Natural killer cell (primary cell): ENCODE measurements at regions not wholly inside any gene's neighbourhood (a gene's known extent, or its start where the extent isn't known, plus 50 kb on each side); places are given as distances from the start of the nearest gene placed in this dataset.

Experiments used
- ATAC-seq, 3 donors: fragments of 150-1000 bp in 2 of 3; fragments of 200-7000 bp in 1 of 3; cut with Tn5 transposase; 1 replicate in 1 of 3; 2 replicates in 2 of 3; pipeline ENCODE4 v1.10.0; 2021; ENCODE audit warnings: mild to moderate bottlenecking in 2 of 3, moderate library complexity in 2 of 3
- DNase-seq, 2 donors: peaks; one replicate each; pipeline versions ENCODE4 v3.0.0 to v3.0.0-alpha.2; 2013 to 2021; ENCODE audit warnings: mixed read lengths in 1 of 2
- H3K27ac ChIP-seq: one replicate; pipeline ENCODE4 v1.5.1; 2013; ENCODE audit warnings: mild to moderate bottlenecking, low read length
- H3K27me3 ChIP-seq: one replicate; pipeline ENCODE4 v1.6.1; 2013; ENCODE audit warnings: low read length; ENCODE audit not compliant: control insufficient read depth, insufficient read depth
- H3K36me3 ChIP-seq: one replicate; pipeline ENCODE4 v1.6.1; 2013; ENCODE audit warnings: low read length; ENCODE audit not compliant: control insufficient read depth, insufficient read depth
- H3K4me1 ChIP-seq: one replicate; pipeline ENCODE4 v1.6.1; 2013; ENCODE audit warnings: low read length; ENCODE audit not compliant: control insufficient read depth, insufficient read depth
- H3K4me3 ChIP-seq: one replicate; pipeline ENCODE4 v1.5.1; 2013; ENCODE audit warnings: low read length
- H3K9me3 ChIP-seq: one replicate; pipeline ENCODE4 v1.6.1; 2013; ENCODE audit warnings: low read length; ENCODE audit not compliant: control insufficient read depth, insufficient read depth
- H3K27ac Mint-ChIP-seq, 2 donors: one replicate each; pipeline ENCODE4 v1.8.0; 2022; ENCODE audit warnings: mild to moderate bottlenecking in 2 of 2, mixed read lengths in 2 of 2, moderate library complexity in 1 of 2
- H3K27me3 Mint-ChIP-seq, 2 donors: one replicate each; pipeline ENCODE4 v1.8.0; 2022; ENCODE audit warnings: low read depth in 2 of 2, mixed read lengths in 2 of 2
- H3K36me3 Mint-ChIP-seq: one replicate; pipeline ENCODE4 v1.8.0; 2022; ENCODE audit warnings: mixed read lengths
- H3K4me1 Mint-ChIP-seq, 2 donors: one replicate each; pipeline ENCODE4 v1.8.0; 2022; ENCODE audit warnings: mixed read lengths in 2 of 2
- H3K4me3 Mint-ChIP-seq: one replicate; pipeline ENCODE4 v1.8.0; 2022; ENCODE audit warnings: mild to moderate bottlenecking, moderate library complexity, mixed read lengths
- H3K9me3 Mint-ChIP-seq, 2 donors: one replicate each; pipeline ENCODE4 v1.8.0; 2022; ENCODE audit warnings: mixed read lengths in 2 of 2
- WGBS: methylation state at CpG from one replicate; pipeline ENCODE4 v1.1.7; 2013; ENCODE audit warnings: missing lambda C conversion rate; ENCODE audit not compliant: insufficient coverage; 5-methylcytosine and 5-hydroxymethylcytosine counted together
- intact Hi-C: fragments of 100-400 bp; cut with micrococcal nuclease; formaldehyde crosslinking; loops from one replicate; pipeline ENCODE4 v1.14.2; 2022
- TF ChIP-seq, protein P1 (sequence below): fragments of 200-600 bp; IDR thresholded peaks from one replicate; pipeline ENCODE4 v1.8.0; 2022; ENCODE audit warnings: antibody characterized with exemption

DNA sequence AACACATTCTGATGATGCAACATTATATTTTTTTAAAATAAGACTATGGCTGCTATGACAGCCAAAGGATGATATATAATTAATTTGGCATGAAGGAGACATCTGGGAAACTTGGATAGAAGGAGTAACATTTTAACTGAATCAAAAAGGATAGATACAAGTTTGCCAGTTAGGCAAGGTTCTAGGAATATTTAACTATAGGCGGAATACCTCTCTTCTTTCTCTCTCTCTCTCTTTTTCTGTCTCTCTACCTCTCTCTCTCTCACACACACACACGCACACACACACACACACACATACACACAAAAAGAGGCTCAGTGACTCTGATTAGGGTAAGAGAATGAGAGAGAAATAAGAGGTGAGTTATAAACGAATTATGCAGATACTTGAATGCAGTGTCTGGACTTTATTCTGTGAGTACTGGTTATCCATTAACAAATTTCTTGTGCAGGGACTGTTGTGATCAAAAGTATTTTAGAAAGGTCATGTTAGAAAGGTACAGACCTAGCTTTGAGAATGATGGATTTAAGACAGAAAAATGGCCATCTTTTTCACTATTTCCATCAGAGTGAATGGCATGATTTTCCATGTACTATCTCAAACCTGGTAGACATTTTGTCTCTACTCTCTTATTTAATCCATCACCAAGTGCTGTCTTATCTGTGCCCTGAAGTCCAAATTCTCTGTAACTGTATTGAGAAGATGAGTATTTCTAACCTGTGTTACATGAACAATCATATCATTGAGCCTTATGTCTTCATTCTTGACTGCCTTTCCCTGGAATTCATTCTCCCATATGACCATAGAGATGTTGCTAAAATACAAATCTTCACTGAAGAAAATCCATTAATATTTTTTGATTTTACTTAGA lies 1106.9 kb upstream of the ADGRL4 start:
- Mint-ChIP-seq H3K27me3 (no peaks in the 10 kb centered on the region), H3K4me1 (no peaks in the 10 kb centered on the region), H3K36me3 (no peaks in the 10 kb centered on the region), H3K27ac (no peak overlapping the region), H3K9me3 (peaks cover 9 to 28% of the 10 kb centered on the region in 2 donors), H3K4me3 (no peak overlapping the region)
- Histone ChIP-seq H3K27me3 (no peaks in the 10 kb centered on the region), H3K4me3 (no peak overlapping the region), H3K36me3 (no peaks in the 10 kb centered on the region), H3K27ac (no peak overlapping the region), H3K4me1 (no peaks in the 10 kb centered on the region), H3K9me3 (peaks cover 10% of the 10 kb centered on the region)
- intact Hi-C loops, result no loop called here
- ATAC-seq (no peak), DNase-seq (no peak)
- 90% methylated on average over 1 of the region's 3 CpGs for WGBS
- TF ChIP-seq, protein P1, sequence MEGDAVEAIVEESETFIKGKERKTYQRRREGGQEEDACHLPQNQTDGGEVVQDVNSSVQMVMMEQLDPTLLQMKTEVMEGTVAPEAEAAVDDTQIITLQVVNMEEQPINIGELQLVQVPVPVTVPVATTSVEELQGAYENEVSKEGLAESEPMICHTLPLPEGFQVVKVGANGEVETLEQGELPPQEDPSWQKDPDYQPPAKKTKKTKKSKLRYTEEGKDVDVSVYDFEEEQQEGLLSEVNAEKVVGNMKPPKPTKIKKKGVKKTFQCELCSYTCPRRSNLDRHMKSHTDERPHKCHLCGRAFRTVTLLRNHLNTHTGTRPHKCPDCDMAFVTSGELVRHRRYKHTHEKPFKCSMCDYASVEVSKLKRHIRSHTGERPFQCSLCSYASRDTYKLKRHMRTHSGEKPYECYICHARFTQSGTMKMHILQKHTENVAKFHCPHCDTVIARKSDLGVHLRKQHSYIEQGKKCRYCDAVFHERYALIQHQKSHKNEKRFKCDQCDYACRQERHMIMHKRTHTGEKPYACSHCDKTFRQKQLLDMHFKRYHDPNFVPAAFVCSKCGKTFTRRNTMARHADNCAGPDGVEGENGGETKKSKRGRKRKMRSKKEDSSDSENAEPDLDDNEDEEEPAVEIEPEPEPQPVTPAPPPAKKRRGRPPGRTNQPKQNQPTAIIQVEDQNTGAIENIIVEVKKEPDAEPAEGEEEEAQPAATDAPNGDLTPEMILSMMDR, result no peak

DNA sequence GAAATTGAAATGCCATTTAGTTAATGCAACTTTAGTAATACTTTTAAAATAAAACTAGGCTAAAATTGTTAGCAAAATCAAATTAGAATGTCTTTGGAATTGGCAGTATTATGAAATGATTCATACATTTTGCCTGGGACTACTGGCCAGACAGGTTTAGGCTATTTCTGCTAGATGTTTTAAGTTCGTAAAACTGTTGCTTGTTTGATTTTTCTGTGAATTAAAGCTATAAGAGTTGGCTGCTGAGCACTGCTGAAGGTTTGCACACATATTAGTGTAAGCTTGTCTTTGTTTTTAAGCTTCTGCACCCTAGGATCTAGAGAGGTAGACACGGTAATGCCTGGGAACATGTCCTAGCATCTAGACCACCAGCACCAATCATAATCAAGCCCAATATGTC lies 1094.6 kb upstream of the ADGRL4 start:
- DNase-seq, result no peak
- H3K27me3 Mint-ChIP-seq, result no peaks in the 10 kb centered on the region
- no peak for ATAC-seq
- TF ChIP-seq, protein P1, result no peak
- H3K36me3 Mint-ChIP-seq, result peaks cover 20% of the 10 kb centered on the region
- H3K4me3 Mint-ChIP-seq, result no peak overlapping the region
- Histone ChIP-seq H3K9me3 (peaks cover 10% of the 10 kb centered on the region), H3K27ac (no peak overlapping the region), H3K27me3 (no peaks in the 10 kb centered on the region), H3K4me3 (no peak overlapping the region), H3K4me1 (no peaks in the 10 kb centered on the region), H3K36me3 (no peaks in the 10 kb centered on the region)
- H3K4me1 Mint-ChIP-seq, result no peaks in the 10 kb centered on the region
- intact Hi-C loops, result no loop called here
- H3K9me3 Mint-ChIP-seq, result peaks cover 18 to 37% of the 10 kb centered on the region in 2 donors
- WGBS, result 74% methylated on average over 2 of the region's 2 CpGs
- no peak overlapping the region for H3K27ac Mint-ChIP-seq

DNA sequence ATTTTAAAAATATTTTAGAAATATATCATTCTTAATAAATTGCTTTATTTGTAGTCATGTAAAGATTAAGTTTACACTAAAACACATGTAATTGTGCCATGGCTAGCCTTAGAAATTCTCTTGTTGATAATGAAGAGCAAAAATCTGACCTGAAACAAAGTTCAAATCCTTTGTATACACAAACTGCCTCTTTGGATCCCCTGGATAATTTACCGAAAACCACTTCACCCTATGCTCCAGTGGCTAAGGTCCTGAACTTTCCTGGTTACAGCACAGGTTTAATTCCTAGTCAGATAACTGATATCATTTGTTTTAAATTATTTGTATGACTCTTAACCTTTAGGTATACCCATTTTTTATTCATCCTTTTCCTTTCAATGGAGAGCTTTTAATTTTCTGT lies 1093.2 kb upstream of the ADGRL4 start:
- Histone ChIP-seq H3K4me3 (no peak overlapping the region), H3K27me3 (no peaks in the 10 kb centered on the region), H3K36me3 (no peaks in the 10 kb centered on the region), H3K9me3 (peaks cover 10% of the 10 kb centered on the region), H3K4me1 (no peaks in the 10 kb centered on the region), H3K27ac (no peak overlapping the region)
- intact Hi-C loops, result no loop called here
- H3K4me1 Mint-ChIP-seq, result no peaks in the 10 kb centered on the region
- WGBS, result 71% methylated on average over 1 of the region's 1 CpG
- H3K27ac Mint-ChIP-seq, result no peak overlapping the region
- TF ChIP-seq, protein P1, result no peak
- no peaks in the 10 kb centered on the region for H3K27me3 Mint-ChIP-seq
- H3K4me3 Mint-ChIP-seq, result no peak overlapping the region
- peaks cover 17 to 35% of the 10 kb centered on the region in 2 donors for H3K9me3 Mint-ChIP-seq
- DNase-seq (no peak), ATAC-seq (no peak)
- peaks cover 20% of the 10 kb centered on the region for H3K36me3 Mint-ChIP-seq

DNA sequence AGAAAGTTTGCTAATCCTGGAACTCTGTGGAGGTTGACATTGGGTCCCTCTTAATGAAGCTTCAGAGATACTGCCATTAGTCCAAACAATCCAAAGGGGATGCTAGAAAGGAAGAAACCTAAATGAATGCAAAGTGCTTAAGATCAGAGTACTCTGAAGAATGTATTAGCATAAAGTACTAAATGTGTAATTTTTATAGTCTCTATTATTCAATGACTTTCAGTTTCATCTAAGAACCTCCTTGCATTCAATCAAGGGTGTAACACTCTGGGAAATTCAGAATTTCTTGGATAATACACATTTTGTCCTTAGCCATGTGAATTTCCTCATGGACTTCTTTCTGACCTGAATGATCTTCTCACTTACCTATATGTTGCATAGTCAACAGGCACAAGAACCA lies 1078.5 kb upstream of the ADGRL4 start:
- DNase-seq, result no peak
- intact Hi-C loops, result no loop called here
- no peak overlapping the region for H3K27ac ChIP-seq
- no peaks in the 10 kb centered on the region for H3K27me3 ChIP-seq
- no peaks in the 10 kb centered on the region for H3K36me3 ChIP-seq
- H3K4me3 Mint-ChIP-seq, result no peak overlapping the region
- TF ChIP-seq, protein P1, result no peak
- no peak overlapping the region for H3K27ac Mint-ChIP-seq
- H3K27me3 Mint-ChIP-seq, result no peaks in the 10 kb centered on the region
- no peaks in the 10 kb centered on the region for H3K9me3 ChIP-seq
- no peaks in the 10 kb centered on the region for H3K4me1 ChIP-seq
- peaks cover 8% of the 10 kb centered on the region for H3K36me3 Mint-ChIP-seq
- H3K9me3 Mint-ChIP-seq, result peaks cover 7 to 18% of the 10 kb centered on the region in 2 donors
- H3K4me1 Mint-ChIP-seq, result no peaks in the 10 kb centered on the region
- no peak overlapping the region for H3K4me3 ChIP-seq
- no peak for ATAC-seq
